Neural cell (in vitro differentiated cells): ENCODE measurements at regions not wholly inside any gene's neighbourhood (a gene's known extent, or its start where the extent isn't known, plus 50 kb on each side); places are given as distances from the start of the nearest gene placed in this dataset.

Source experiments
- H2AFZ ChIP-seq: fragments of 200-600, 300-800 bp; sonication (generic), shearing (Covaris generic); 2 replicates; pipeline ENCODE4 v1.6.0; 2014; ENCODE audit warnings: low read depth, mild to moderate bottlenecking, antibody characterized with exemption, low read length, moderate library complexity
- H3F3A ChIP-seq: fragments of 200-600 bp; shearing (Covaris generic); 2 replicates; pipeline ENCODE4 v1.6.1; 2016; ENCODE audit warnings: mild to moderate bottlenecking, moderate library complexity, mixed read lengths, antibody characterized with exemption, low read length; ENCODE audit not compliant: insufficient read depth, poor library complexity, severe bottlenecking
- H3K27ac ChIP-seq: fragments of 200-600, 300-800 bp; sonication (generic), shearing (Covaris generic); 2 replicates; pipeline ENCODE4 v1.5.1; 2014; ENCODE audit warnings: mild to moderate bottlenecking, low read length, moderate library complexity
- H3K27me3 ChIP-seq: fragments of 300-800, 200-600 bp; sonication (generic), shearing (Covaris generic); 2 replicates; pipeline ENCODE4 v1.6.0; 2014; ENCODE audit warnings: mild to moderate bottlenecking, low read depth, low read length, moderate library complexity; ENCODE audit not compliant: insufficient read depth
- H3K36me3 ChIP-seq: fragments of 300-800, 200-600 bp; sonication (generic), shearing (Covaris generic); 2 replicates; pipeline ENCODE4 v1.5.1; 2014; ENCODE audit warnings: mild to moderate bottlenecking, antibody characterized with exemption, low read length, moderate library complexity; ENCODE audit not compliant: insufficient read depth
- H3K4me2 ChIP-seq: fragments of 300-800, 200-600 bp; sonication (generic), shearing (Covaris generic); 2 replicates; pipeline ENCODE4 v1.6.0; 2014; ENCODE audit warnings: mild to moderate bottlenecking, low read length
- H3K4me3 ChIP-seq: fragments of 300-800, 200-600 bp; sonication (generic), shearing (Covaris generic); 2 replicates; pipeline ENCODE4 v1.5.1; 2014; ENCODE audit warnings: mild to moderate bottlenecking, low read length, moderate library complexity
- H3K79me2 ChIP-seq: fragments of 200-600 bp; shearing (Covaris generic); replicated peaks from 2 replicates; pipeline ENCODE4 v1.6.0; 2014; ENCODE audit warnings: mild to moderate bottlenecking, low read length, moderate library complexity; ENCODE audit not compliant: insufficient read depth
- H3K9ac ChIP-seq: fragments of 300-800, 200-600 bp; sonication (generic), shearing (Covaris generic); 2 replicates; pipeline ENCODE4 v1.6.1; 2016; ENCODE audit warnings: mild to moderate bottlenecking, low read length, mixed read lengths
- H3K9me2 ChIP-seq: fragments of 200-600 bp; shearing (Covaris generic); 2 replicates; pipeline ENCODE4 v1.6.1; 2016; ENCODE audit warnings: mild to moderate bottlenecking, low read length, mixed read lengths; ENCODE audit not compliant: insufficient read depth
- H3K9me3 ChIP-seq: fragments of 200-600, 300-800 bp; sonication (generic), shearing (Covaris generic); 2 replicates; pipeline ENCODE4 v1.6.1; 2016; ENCODE audit warnings: mild to moderate bottlenecking, mixed run types, low read length, moderate library complexity, mixed read lengths
- H4K20me1 ChIP-seq: fragments of 200-600 bp; shearing (Covaris generic); 2 replicates; pipeline ENCODE4 v1.6.1; 2016; ENCODE audit warnings: mild to moderate bottlenecking, mixed run types; ENCODE audit not compliant: insufficient read depth
- CTCF ChIP-seq: fragments of 450-650 bp; IDR thresholded peaks from 2 replicates; pipeline ENCODE4 v1.5.1; 2014; ENCODE audit warnings: antibody characterized with exemption, mild to moderate bottlenecking, moderate library complexity; ENCODE audit not compliant: poor library complexity, severe bottlenecking
- EP300 ChIP-seq: fragments of 450-650 bp; conservative IDR thresholded peaks from 2 replicates; pipeline ENCODE4 v1.6.1; 2014; ENCODE audit warnings: antibody characterized with exemption, mild to moderate bottlenecking, moderate library complexity; ENCODE audit not compliant: poor library complexity, severe bottlenecking
- EZH2 ChIP-seq: fragments of 200-600, 300-800 bp; shearing (Covaris generic), sonication (generic); IDR thresholded peaks from 2 replicates; pipeline ENCODE4 v1.6.1; 2014; ENCODE audit warnings: antibody characterized with exemption, low read length, borderline replicate concordance, mild to moderate bottlenecking; ENCODE audit not compliant: insufficient read depth, poor library complexity, severe bottlenecking
- MXI1 ChIP-seq: fragments of 450-650 bp; conservative IDR thresholded peaks from 2 replicates; pipeline ENCODE4 v1.6.1; 2014; ENCODE audit warnings: antibody characterized with exemption, mild to moderate bottlenecking; ENCODE audit not compliant: poor library complexity, severe bottlenecking
- POLR2AphosphoS5 ChIP-seq: IDR thresholded peaks from 2 replicates; pipeline ENCODE4 v1.6.1; 2012
- RAD21 ChIP-seq: fragments of 450-650 bp; conservative IDR thresholded peaks from 2 replicates; pipeline ENCODE4 v1.6.1; 2014; ENCODE audit warnings: antibody characterized with exemption, mild to moderate bottlenecking, moderate library complexity
- REST ChIP-seq: IDR thresholded peaks from 2 replicates; pipeline ENCODE4 v1.6.1; 2012; ENCODE audit warnings: borderline replicate concordance
- SMC3 ChIP-seq: fragments of 450-650 bp; conservative IDR thresholded peaks from 2 replicates; pipeline ENCODE4 v1.6.1; 2014; ENCODE audit warnings: antibody characterized with exemption, mild to moderate bottlenecking, moderate library complexity; ENCODE audit not compliant: poor library complexity
- TAF1 ChIP-seq: IDR thresholded peaks from 2 replicates; pipeline ENCODE4 v1.6.1; 2012; ENCODE audit warnings: low read depth

GRCh38 chr1:76759171-76759860, 108.0 kb upstream of the ST6GALNAC5 start:
- H3K9ac ChIP-seq: no peak overlapping the region
- H3K4me2 ChIP-seq: no peak overlapping the region
- H3F3A ChIP-seq: no peaks in the 10 kb centered on the region
- H3K36me3 ChIP-seq: no peaks in the 10 kb centered on the region
- no peak overlapping the region for H3K27ac ChIP-seq
- no peak overlapping the region for H3K4me3 ChIP-seq
- H3K27me3 ChIP-seq: no peaks in the 10 kb centered on the region
- TF ChIP-seq EP300 (no peak), CTCF (no peak), REST (no peak), POLR2AphosphoS5 (no peak), RAD21 (no peak), EZH2 (no peak), SMC3 (no peak), MXI1 (no peak), TAF1 (no peak)
- H3K9me2 ChIP-seq: no peaks in the 10 kb centered on the region
- H2AFZ ChIP-seq: no peak overlapping the region
- H4K20me1 ChIP-seq: no peaks in the 10 kb centered on the region
- no peaks in the 10 kb centered on the region for H3K9me3 ChIP-seq
- H3K79me2 ChIP-seq: no peaks in the 10 kb centered on the region

GRCh38 chr1:76759950-76760349, 107.3 kb upstream of the ST6GALNAC5 start:
- Histone ChIP-seq H3F3A (no peaks in the 10 kb centered on the region), H3K27me3 (no peaks in the 10 kb centered on the region), H3K4me3 (no peak overlapping the region), H3K79me2 (no peaks in the 10 kb centered on the region), H3K27ac (no peak overlapping the region), H3K9ac (no peak overlapping the region), H3K36me3 (no peaks in the 10 kb centered on the region), H3K4me2 (no peak overlapping the region), H2AFZ (no peak overlapping the region), H4K20me1 (no peaks in the 10 kb centered on the region), H3K9me3 (no peaks in the 10 kb centered on the region), H3K9me2 (no peaks in the 10 kb centered on the region)
- TF ChIP-seq REST (no peak), RAD21 (no peak), EP300 (no peak), SMC3 (no peak), MXI1 (no peak), CTCF (no peak), POLR2AphosphoS5 (no peak), EZH2 (no peak), TAF1 (no peak)
